ENCODE measurements at regions not wholly inside any gene's neighbourhood (a gene's known extent, or its start where the extent isn't known, plus 50 kb on each side); places are given as distances from the start of the nearest gene placed in this dataset.
"Not testable (repeated sequence)": the region's sequence is repeated elsewhere in the genome, so short reads cannot be mapped to it uniquely, and the experiment has no call there.

- DNase-seq (ENCODE audit: low spot score), result no peak
These were observed 85.9 kb downstream of the ACTBL2 start for GRCh38 chr5:57396701-57397100.

GRCh38 chr5:57394421-57395210, 88.0 kb downstream of the ACTBL2 start:
- no peak for DNase-seq (ENCODE audit: low spot score)

DNA sequence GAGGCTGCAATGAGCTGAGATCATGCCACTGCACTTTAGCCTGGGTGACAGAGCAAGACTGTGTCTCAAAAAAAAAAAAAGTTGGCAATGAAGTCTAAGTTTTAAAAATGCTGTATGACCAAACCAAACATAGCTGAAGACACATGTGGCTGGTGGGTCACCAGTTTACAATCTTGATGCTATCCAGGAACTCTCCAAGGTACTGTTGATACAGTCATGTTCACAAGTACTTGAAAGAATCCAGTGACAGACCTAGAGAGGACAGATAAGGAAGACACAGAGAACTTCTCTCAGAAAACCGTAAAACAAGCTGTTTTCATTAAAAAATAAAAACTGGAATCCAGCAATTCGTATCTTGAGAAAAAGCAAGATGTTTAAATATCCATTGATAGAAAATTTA, 95.7 kb downstream of the ACTBL2 start:
- DNase-seq (ENCODE audit: low spot score), result no peak

DNA sequence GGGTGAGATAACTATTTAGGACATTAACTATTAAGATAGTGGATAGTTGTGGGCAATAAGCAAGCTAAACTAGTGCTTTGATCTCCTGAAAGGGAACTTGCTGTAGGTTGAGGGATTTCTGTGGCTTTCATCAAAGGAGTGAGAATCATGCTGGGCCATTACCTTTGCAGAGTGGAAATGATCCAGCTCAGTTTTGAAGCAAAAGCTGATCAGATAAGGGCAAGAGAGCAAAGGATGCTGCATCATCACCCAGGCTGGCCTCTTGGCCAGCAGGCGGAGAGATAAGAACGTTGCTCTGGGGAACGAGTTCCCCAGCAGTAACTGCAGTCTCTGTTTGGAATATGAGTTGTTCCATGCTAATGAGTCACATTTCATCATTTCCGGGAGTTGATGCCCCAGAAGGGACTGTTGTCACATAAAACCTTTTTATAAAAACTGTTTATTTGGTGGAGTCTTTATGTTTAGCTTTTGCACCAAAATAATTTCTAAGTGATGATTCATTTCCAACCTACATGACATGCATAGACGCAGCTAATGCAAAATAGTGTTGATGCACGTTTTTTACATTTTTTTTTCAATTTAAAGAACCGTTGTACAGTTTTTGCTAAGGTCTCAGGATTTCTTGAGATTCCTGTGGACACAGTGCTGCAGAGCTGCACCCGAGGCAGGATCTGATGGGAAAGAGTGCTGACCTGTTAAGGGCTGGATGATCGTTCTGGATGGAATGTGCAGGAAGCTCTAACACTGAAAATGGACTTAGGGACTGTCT, 99.3 kb downstream of the ACTBL2 start:
- peak; percentile 25 for DNase-seq (ENCODE audit: low spot score)

DNA sequence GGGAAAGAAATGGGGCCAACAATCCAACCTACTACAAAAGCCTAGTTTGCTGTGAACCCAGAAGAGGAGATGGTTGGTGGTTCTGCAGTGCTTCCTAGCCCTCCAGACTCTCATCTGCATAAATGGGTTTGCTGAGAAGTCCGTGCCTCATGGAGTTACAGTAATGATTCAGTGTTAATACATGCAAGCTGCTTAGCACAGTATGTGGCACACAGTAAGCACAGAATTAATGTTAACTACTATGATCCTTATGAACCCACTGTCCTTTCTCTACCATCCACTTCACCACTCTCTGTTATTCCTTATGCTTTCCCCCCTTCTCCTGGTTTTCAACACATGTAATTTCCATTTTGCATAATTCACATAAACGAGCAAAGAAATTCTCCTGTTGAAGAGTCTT, 100.0 kb downstream of the ACTBL2 start:
- no peak for DNase-seq (ENCODE audit: low spot score)

DNA sequence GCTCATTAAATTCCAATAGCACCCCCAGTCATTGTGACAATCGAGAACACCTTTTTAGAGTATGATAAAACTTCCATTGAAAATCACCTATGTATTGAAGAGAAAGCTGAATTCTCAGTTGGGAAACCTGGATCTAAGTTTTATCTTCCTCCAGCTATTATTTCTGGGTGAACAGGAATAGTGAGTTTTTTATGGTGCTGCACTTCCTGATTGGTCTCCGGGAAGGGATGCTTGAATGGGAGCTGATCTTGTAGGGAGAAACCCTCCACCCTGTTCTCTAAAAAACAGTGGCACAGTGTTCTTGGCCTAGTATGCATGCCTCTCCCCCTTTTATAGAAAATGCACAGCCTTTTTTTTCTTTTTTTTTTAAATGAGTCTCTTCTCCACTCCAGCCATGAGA, 112.2 kb downstream of the ACTBL2 start:
- DNase-seq (ENCODE audit: low spot score), result no peak

DNA sequence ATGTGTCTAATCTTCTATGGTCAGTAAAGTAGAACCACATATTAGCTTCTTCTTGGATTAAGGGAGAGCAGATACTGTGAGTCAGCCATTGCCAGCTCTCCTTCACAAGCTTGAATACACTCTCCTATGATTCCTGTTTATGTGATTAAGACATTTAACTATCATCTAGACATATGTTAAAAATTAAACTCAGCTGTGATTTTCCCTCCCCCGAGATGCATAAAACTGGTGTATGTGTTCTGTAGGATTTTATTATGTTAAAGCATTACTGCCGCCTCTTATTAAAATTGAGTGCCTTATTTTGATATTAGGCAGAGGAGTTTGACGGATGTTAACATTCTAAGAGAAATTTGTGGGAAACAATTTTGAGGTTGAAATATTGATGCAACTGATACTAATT, 114.6 kb downstream of the ACTBL2 start:
- no peak for DNase-seq (ENCODE audit: low spot score)

DNA sequence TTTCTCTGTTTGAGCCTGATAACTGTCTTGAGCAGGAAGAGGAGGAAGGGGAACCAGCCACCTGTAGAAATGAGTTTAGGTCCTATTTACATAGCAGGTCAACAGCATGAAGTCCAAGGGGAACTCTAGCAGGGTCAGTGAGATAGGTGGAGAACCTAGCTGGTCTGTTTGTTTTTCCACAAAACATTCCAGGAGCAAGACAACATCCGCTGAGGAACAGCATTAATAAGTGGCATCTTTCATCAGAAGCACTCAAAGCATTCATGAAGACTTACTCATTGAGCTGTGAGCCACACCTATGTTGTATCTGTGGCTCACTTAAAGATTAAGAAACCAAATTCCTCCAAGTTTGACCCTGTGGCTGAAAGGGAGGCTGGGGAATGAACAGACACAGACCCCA, 115.9 kb downstream of the ACTBL2 start:
- no peak for DNase-seq (ENCODE audit: low spot score)

- DNase-seq (ENCODE audit: low spot score), result no peak
These were observed 119.7 kb downstream of the ACTBL2 start for GRCh38 chr5:57362951-57363350.

GRCh38 chr5:57360871-57361270, 121.7 kb downstream of the ACTBL2 start:
- no peak for DNase-seq (ENCODE audit: low spot score)

GRCh38 chr5:57358796-57359592, 123.6 kb downstream of the ACTBL2 start:
- no peak for DNase-seq (ENCODE audit: low spot score)

GRCh38 chr5:57356850-57357249, 125.8 kb downstream of the ACTBL2 start:
- not testable (repeated sequence) for DNase-seq (ENCODE audit: low spot score)

- DNase-seq (ENCODE audit: low spot score), result no peak
These were observed 133.4 kb downstream of the ACTBL2 start for GRCh38 chr5:57349214-57349613.

GRCh38 chr5:57348376-57349140, 134.1 kb downstream of the ACTBL2 start:
- no peak for DNase-seq (ENCODE audit: low spot score)

GRCh38 chr5:57346328-57346727, 136.3 kb downstream of the ACTBL2 start:
- no peak for DNase-seq (ENCODE audit: low spot score)

DNA sequence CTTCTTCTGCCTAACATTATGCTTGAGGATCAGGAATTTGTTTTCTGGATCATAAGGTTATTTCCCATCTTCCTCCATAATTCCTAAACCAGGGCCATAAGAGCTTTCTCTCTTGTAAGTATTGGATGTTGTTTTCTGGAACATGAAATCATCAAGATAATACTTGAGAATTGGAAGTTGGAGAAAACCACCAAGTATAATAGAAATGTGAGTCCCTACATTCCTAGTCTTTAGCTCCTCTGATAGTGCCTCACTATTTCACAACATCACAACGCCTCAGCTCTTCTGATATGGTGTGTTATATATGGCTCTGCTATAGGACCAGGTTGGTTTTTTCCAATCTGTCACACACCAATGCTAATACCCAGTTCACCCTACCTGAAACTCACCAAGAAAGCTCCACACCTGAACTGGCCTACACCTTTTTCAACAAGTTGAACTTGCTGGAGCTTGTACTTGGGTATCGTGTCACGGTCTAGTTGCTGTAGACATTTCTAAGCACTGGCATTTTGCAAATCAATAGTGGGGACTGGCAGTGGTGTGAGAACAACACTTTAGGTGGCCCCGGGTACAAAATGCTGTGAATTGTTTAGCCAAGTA, 141.1 kb downstream of the ACTBL2 start:
- DNase-seq (ENCODE audit: low spot score), result no peak

- no peak for DNase-seq (ENCODE audit: low spot score)
These were observed 141.9 kb downstream of the ACTBL2 start for GRCh38 chr5:57340681-57341080.

DNA sequence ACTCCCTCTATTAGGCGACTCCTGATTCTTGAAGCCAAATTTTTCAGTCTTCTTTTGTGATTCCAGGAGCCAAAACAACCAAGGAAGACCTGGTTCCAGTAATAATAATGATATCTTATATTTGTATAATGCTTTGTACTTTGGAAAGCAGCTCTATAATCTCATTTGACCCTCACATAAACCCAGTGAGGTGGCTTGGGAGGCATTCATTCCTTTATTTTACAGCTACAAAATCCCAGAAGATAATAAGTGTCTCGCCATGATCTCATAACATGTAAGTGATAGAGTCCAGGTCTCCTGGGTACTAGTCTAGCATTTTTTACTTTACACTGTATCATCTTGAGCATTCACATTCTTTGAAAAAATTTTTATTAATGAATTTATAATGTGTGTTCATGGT, 143.1 kb downstream of the ACTBL2 start:
- DNase-seq (ENCODE audit: low spot score), result no peak

DNA sequence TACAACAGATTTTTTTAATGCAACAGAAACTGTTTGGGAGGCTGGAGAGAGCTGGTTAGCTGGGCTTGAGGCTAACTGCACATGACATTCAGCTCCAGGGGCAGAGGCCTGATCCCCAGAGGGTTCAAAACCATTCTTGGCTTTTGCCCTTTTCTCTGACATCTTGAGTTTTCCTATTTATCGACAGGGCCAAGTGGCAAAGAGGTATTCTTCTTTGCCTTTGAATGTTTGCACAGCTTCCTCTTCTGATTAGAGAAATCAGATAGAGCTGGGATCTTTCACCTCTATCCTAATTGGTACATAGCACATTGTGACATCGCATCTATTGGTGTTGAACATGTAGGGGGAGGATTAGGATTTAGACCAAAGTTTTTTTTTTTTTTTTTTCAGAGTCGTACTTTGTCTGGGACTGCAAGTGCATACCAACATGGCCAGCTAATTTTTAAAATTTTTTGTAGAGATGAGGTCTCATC, 143.7 kb downstream of the ACTBL2 start:
- no peak for DNase-seq (ENCODE audit: low spot score)

DNA sequence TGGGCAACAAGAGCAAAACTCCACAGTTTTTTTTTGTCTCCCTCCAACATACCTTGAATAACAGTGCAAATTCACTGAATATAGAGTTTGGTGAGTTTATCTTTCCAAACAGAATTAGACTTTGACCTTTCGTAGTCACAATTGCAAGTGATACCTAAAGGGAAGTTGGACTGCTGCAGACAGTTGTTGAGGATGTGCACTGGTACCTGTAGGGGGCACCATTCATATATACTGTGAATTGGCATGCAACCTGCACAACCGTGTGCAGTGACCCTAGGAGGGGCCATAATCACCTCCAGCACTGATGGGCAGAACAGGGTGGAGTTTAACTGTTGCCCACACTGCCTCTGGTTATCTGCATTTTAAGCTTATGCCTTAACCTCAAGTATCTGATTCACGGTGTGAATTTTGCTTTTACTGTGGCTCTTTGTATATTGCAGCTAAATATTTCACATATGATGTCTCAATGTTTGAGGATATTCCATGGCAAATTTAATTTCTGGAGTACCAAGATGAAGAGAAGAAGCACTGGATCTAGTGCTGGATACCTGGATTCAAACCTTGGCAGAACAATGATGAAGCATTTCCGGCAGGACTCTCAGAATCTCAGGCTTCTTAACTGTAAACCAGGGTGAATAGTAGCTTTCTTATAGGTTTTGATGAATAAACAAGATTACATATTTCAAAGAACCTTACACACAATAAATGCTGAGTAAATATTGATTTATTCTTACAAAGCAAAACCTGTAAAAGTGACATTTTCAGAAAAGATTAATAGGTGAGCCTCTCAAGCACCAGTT, 144.3 kb downstream of the ACTBL2 start:
- no peak for DNase-seq (ENCODE audit: low spot score)

Data from CD4-positive, alpha-beta T cell treated with Interleukin-15 for 4 hours (primary cell).